ENCODE measurements at regions not wholly inside any gene's neighbourhood (a gene's known extent, or its start where the extent isn't known, plus 50 kb on each side); places are given as distances from the start of the nearest gene placed in this dataset.

DNA sequence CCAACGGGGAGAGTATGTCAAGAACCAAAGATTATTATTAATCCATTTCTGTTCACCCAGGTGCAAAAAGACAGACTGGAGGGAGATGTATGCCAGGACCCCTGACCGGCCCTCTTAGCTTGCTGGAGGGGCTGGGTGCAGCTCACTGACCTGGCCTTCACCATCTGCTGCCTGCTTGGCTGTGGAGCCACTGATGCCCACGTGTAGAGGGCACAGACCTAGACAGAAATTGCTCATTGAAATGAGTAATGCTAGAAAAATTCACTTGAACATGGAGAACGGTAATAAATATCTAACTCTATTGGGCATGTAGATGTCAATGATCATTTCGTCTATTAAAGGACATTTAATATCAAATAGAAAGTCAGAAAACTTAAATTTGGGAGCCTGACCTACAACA lies 58.8 kb upstream of the ERCC6L2 start:
- no peaks in the 10 kb centered on the region for H3K4me1 ChIP-seq
- H3K27me3 ChIP-seq (ENCODE audit: insufficient read depth in 3 of 3, low read length in 2 of 3), result no peaks in the 10 kb centered on the region
- DNase-seq, result no peak
- intact Hi-C loops (cut with DNase I), result no loop called here
- no peak for ATAC-seq
- peaks cover 0 to 4% of the 10 kb centered on the region in 2 donors for H3K36me3 ChIP-seq (ENCODE audit: insufficient read depth in 1 of 2, low read depth in 1 of 2)
- TF ChIP-seq, protein P1, sequence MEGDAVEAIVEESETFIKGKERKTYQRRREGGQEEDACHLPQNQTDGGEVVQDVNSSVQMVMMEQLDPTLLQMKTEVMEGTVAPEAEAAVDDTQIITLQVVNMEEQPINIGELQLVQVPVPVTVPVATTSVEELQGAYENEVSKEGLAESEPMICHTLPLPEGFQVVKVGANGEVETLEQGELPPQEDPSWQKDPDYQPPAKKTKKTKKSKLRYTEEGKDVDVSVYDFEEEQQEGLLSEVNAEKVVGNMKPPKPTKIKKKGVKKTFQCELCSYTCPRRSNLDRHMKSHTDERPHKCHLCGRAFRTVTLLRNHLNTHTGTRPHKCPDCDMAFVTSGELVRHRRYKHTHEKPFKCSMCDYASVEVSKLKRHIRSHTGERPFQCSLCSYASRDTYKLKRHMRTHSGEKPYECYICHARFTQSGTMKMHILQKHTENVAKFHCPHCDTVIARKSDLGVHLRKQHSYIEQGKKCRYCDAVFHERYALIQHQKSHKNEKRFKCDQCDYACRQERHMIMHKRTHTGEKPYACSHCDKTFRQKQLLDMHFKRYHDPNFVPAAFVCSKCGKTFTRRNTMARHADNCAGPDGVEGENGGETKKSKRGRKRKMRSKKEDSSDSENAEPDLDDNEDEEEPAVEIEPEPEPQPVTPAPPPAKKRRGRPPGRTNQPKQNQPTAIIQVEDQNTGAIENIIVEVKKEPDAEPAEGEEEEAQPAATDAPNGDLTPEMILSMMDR (IDR thresholded peaks at IDR 0.05), result no peak
- no peak overlapping the region for H3K27ac ChIP-seq
- H3K9me3 ChIP-seq, result no peaks in the 10 kb centered on the region
- 80 to 87% (median 86%) methylated on average over 5 of the region's 5 CpGs for WGBS, 3 donors
- no peak overlapping the region for H3K4me3 ChIP-seq

DNA sequence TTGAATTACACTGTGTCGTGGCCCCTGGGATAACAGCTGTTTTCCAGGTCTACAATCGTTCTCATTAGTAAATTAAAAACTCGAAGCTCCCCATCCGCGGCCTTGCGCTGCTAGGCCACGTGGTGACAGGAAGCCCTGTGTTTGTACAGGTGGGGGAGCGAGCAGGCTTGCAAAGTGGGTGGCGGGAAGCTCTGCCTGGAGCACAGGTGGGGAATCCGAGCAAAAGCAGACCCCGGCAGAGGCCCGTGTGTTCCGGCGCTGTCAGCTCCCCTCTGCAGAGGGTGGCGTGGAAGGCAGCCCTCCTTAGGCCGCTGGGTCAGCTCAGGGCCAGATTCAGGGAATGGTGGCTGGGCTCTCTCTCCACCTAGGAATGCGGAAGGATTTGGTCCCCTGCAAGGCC lies 59.5 kb upstream of the ERCC6L2 start:
- 75 to 83% (median 82%) methylated on average over 17 of the region's 17 CpGs for WGBS, 3 donors
- H3K36me3 ChIP-seq (ENCODE audit: insufficient read depth in 1 of 2, low read depth in 1 of 2), result peaks cover 0 to 4% of the 10 kb centered on the region in 2 donors
- H3K9me3 ChIP-seq, result no peaks in the 10 kb centered on the region
- DNase-seq (no peak), ATAC-seq (no peak)
- H3K4me1 ChIP-seq, result no peaks in the 10 kb centered on the region
- H3K27ac ChIP-seq, result no peak overlapping the region
- intact Hi-C loops (cut with DNase I), result no loop called here
- H3K4me3 ChIP-seq, result no peak overlapping the region
- TF ChIP-seq, protein P1 (IDR thresholded peaks at IDR 0.05), result no peak
- no peaks in the 10 kb centered on the region for H3K27me3 ChIP-seq (ENCODE audit: insufficient read depth in 3 of 3, low read length in 2 of 3)

DNA sequence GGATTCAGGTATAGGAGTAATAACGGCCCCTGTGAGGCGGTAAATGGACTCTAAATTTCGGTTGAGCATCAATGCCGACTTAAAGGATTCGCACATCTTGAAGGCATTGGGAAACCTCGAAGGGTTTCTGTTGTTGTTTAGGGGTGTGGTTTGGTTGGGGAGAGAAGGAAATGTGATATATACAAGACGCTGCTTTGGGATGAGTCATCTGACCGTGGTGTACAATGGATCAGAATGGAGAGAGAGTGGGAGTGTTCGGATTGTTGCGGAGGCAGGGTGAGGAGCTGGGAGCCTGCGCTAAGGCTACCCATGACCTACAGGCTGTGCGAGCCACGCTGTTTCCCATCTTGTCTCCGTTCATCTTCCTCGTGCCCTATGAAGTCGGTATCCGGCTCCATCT lies 60.4 kb upstream of the ERCC6L2 start:
- Histone ChIP-seq H3K4me3 (no peak overlapping the region), H3K36me3 (ENCODE audit: insufficient read depth in 1 of 2, low read depth in 1 of 2) (peaks cover 0 to 4% of the 10 kb centered on the region in 2 donors), H3K27me3 (ENCODE audit: insufficient read depth in 3 of 3, low read length in 2 of 3) (no peaks in the 10 kb centered on the region), H3K27ac (no peak overlapping the region), H3K4me1 (no peaks in the 10 kb centered on the region), H3K9me3 (no peaks in the 10 kb centered on the region)
- ATAC-seq (no peak), DNase-seq (no peak)
- intact Hi-C loops (cut with DNase I), result no loop called here
- 88 to 89% (median 89%) methylated on average over 17 of the region's 17 CpGs for WGBS, 3 donors
- TF ChIP-seq, protein P1 (IDR thresholded peaks at IDR 0.05), result no peak

DNA sequence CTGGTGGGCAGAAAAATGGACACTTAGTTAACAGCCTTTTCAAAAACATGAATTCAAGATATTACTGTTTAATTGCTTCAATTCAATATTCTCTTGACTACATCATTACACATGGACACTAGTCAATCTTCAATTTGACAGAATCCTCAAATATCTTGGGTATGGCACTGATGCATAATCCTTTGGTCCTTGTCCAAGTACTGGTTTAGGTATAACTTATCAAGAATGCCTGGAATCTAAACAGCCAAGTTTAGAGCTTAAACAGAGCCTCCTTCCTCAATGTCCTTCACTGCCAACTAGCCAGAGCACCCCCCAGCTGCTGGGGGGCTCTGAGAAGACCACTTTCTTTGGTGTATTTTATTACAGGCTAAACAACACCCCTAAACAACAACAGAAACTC lies 61.6 kb upstream of the ERCC6L2 start:
- no peaks in the 10 kb centered on the region for H3K9me3 ChIP-seq
- H3K27me3 ChIP-seq (ENCODE audit: insufficient read depth in 3 of 3, low read length in 2 of 3), result no peaks in the 10 kb centered on the region
- ATAC-seq (no peak), DNase-seq (no peak)
- no peaks in the 10 kb centered on the region for H3K4me1 ChIP-seq
- H3K27ac ChIP-seq, result no peak overlapping the region
- intact Hi-C loops (cut with DNase I), result no loop called here
- H3K36me3 ChIP-seq (ENCODE audit: insufficient read depth in 1 of 2, low read depth in 1 of 2), result peaks cover 0 to 4% of the 10 kb centered on the region in 2 donors
- TF ChIP-seq, protein P1 (IDR thresholded peaks at IDR 0.05), result no peak
- no peak overlapping the region for H3K4me3 ChIP-seq

DNA sequence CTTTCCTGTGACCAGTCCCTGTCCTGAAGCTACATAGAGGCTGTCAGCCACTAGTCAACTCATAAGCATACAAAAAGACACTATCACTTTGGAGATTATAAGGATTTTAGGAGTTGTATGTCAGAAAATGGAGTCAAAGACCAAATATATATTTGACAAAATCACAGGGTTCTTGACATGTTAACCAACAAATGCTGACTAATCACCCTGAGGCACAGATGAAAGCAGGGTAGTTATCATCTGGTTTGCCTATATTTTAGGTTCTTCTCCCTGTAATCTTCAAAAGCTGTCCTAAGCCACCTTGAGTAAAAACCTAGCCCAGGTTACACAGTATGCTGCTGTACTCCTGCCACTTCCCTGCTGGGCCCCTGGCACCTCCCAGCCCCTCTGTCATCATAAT lies 64.7 kb upstream of the ERCC6L2 start:
- H3K27me3 ChIP-seq (ENCODE audit: insufficient read depth in 3 of 3, low read length in 2 of 3), result no peaks in the 10 kb centered on the region
- H3K4me3 ChIP-seq, result no peak overlapping the region
- H3K9me3 ChIP-seq, result no peaks in the 10 kb centered on the region
- intact Hi-C loops (cut with DNase I), result no loop called here
- no peak overlapping the region for H3K27ac ChIP-seq
- ATAC-seq (no peak), DNase-seq (no peak)
- TF ChIP-seq, protein P1 (IDR thresholded peaks at IDR 0.05), result no peak
- H3K4me1 ChIP-seq, result no peaks in the 10 kb centered on the region
- H3K36me3 ChIP-seq (ENCODE audit: insufficient read depth in 1 of 2, low read depth in 1 of 2), result peaks cover 0 to 4% of the 10 kb centered on the region in 2 donors
